Fibroblast of mammary gland (primary cell): ENCODE measurements at regions not wholly inside any gene's neighbourhood (a gene's known extent, or its start where the extent isn't known, plus 50 kb on each side); places are given as distances from the start of the nearest gene placed in this dataset.

ENCODE experiments used
- DNase-seq: peaks from one replicate; pipeline ENCODE4 v3.0.0-alpha.2; 2010; ENCODE audit warnings: low read depth
- H3K4me3 ChIP-seq: 2 replicates; pipeline ENCODE4 v1.5.1; 2011; ENCODE audit warnings: low read depth, mild to moderate bottlenecking, low read length, moderate library complexity; ENCODE audit not compliant: control insufficient read depth
- TF ChIP-seq, protein P1 (sequence below): conservative IDR thresholded peaks from 2 replicates; pipeline ENCODE4 v1.5.1; 2011; ENCODE audit warnings: low read depth, low read length, inconsistent platforms; ENCODE audit not compliant: control insufficient read depth, insufficient read depth

DNA sequence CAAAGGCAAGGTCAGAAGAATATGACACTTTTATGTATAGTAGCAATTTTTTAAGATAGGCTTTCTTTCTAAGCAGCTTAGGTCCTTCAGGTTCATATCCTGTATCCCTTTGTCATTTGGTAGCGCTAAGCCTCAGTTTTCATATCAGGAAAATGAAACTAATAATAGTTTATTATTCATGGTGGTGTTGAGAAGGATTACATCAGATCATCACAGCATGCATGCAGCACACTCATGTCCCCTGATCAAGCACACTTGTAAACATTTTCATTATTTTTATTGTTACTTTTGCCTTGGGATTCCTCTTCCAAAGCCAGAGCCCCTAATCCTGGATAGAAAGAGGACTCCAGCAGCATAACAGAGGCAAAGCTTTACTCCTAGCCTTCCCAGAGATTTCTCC lies 70.2 kb upstream of the ADGRF1 start:
- DNase-seq = no peak
- H3K4me3 ChIP-seq = no peak overlapping the region
- TF ChIP-seq, protein P1, sequence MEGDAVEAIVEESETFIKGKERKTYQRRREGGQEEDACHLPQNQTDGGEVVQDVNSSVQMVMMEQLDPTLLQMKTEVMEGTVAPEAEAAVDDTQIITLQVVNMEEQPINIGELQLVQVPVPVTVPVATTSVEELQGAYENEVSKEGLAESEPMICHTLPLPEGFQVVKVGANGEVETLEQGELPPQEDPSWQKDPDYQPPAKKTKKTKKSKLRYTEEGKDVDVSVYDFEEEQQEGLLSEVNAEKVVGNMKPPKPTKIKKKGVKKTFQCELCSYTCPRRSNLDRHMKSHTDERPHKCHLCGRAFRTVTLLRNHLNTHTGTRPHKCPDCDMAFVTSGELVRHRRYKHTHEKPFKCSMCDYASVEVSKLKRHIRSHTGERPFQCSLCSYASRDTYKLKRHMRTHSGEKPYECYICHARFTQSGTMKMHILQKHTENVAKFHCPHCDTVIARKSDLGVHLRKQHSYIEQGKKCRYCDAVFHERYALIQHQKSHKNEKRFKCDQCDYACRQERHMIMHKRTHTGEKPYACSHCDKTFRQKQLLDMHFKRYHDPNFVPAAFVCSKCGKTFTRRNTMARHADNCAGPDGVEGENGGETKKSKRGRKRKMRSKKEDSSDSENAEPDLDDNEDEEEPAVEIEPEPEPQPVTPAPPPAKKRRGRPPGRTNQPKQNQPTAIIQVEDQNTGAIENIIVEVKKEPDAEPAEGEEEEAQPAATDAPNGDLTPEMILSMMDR = no peak

DNA sequence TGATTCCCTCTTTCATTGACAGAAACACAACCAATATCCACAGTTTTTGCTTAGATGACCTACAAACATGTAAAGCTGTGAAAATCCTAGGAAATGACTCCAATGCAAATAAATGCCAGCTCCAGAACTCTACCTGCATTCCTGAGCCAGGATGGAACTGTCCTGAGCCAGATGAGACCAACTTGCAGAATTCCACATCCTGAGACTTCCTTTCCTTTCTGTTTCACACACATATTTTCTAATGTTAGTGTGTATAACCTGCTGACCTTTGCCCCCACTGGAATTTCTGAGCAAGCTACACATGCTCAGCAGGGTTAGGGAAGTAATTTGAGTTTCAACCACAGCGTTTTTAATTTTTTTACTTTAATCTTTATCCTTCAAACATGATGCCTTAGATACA lies 69.6 kb upstream of the ADGRF1 start:
- TF ChIP-seq, protein P1 = no peak
- no peak overlapping the region for H3K4me3 ChIP-seq
- DNase-seq = no peak

DNA sequence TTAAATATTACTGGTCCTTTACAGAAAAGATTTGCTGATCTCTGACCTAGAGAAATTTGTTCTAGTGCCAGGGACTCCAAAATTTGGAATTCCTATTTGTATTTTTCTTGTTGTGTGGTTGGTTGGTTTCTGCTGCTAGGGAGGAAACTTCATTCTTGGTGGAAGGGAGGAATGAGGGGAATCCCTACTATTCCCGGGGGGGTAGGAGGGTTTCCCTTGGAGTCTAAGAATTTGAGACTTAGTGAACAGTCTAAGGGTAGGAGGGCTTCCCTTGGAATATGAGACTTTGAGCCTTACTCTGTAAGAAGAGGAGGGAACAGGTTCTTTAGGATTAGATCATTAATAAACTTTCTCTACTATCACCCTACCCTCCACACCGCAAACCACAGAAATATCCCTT lies 67.1 kb upstream of the ADGRF1 start:
- DNase-seq = no peak
- TF ChIP-seq, protein P1 = no peak
- no peak overlapping the region for H3K4me3 ChIP-seq

DNA sequence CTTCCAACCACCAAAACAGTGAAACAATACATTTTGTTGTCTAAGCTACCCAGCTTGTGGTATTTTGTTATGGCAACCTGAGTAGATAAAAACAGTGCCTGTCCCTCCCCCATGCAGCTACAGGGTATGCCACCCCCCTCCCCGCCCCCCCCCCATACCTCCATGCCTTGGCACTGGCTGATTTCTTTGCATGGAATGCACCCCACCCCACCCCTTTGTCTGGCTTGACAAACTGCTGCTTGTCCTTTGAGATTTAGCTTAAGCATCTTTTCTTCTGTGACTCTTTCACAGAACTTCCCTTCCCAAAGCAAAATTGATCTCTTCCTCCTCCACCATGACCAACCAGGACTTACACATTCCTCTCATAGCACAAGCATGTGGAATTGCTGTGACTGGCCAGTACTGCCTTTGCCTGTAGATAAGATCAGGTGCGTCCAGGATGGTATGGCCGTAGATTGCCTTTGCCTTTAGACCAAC lies 64.6 kb upstream of the ADGRF1 start:
- TF ChIP-seq, protein P1 = no peak
- DNase-seq = no peak
- no peak overlapping the region for H3K4me3 ChIP-seq

DNA sequence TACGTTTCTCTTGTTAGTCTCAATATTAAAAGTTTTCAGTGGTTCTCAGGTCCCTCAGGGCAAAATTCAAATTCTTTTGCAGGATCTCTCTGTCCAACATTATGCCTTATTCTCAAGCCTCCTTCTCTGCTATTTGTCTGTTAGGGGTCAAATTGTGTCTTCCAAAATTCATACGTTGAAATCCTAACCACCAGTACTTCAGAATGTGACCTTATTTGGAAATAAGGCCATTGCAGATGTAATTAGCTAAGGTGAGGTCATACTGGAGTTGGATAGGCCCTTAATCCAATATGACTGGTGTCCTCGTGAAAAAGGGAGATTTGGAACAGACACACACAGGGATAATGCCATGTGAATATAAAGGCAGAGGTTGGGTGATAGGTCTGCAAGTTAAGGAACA lies 64.1 kb upstream of the ADGRF1 start:
- DNase-seq = no peak
- TF ChIP-seq, protein P1 = no peak

DNA sequence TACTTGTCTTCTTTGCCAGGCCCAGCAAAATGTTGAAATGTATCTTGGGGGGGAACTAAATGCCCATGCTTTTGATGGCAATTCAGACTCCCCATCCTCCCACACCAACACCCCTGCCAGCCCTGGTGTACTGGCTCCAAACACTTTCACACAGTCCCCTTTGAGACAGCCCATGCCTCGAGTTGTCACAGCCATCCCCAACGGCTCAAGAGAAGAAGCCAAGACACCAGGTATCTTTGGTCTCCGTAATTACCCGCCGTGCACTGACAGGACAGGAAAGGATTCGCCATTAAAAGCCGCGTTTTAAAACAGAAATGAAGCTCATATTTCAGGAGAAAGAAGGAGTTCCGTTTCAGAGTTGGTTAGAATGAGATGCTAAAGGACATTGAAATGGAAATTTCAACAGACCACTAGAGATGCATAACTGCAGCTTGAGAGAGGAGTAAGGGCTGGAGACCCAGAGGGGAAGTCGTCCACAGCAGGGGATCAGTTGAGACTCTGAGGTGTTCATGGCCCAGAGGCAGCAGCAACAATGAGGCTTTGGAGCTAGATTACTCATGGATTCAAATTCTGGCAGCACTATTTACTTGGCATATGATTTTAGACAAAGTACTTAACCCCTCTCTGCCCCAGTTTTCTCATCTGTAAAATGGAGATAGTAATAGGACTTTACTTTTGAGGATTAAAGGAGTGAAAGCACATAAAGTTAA lies 63.5 kb upstream of the ADGRF1 start:
- no peak for DNase-seq
- TF ChIP-seq, protein P1 = no peak
- H3K4me3 ChIP-seq = no peak overlapping the region

More for the DNA sequence above, 64.1 kb upstream of the ADGRF1 start:
- H3K4me3 ChIP-seq = no peak overlapping the region
